OCI-LY3 (cell line): ENCODE measurements at regions not wholly inside any gene's neighbourhood (a gene's known extent, or its start where the extent isn't known, plus 50 kb on each side); places are given as distances from the start of the nearest gene placed in this dataset.

Experiments
- H2AFZ ChIP-seq: fragments of 200-600, 300-600 bp; shearing (Covaris generic); 2 replicates; pipeline ENCODE4 v1.6.0; 2014; ENCODE audit warnings: antibody characterized with exemption, low read depth, low read length
- H3K27ac ChIP-seq: fragments of 200-600, 300-600 bp; sonication (generic); 2 replicates; pipeline ENCODE4 v1.5.1; 2014; ENCODE audit warnings: mild to moderate bottlenecking, low read length, moderate library complexity, mixed read lengths
- H3K27me3 ChIP-seq: fragments of 200-600, 300-600 bp; sonication (generic); 2 replicates; pipeline ENCODE4 v1.6.1; 2014; ENCODE audit warnings: low read depth, low read length, mixed read lengths
- H3K36me3 ChIP-seq: fragments of 200-600, 300-600 bp; sonication (generic); replicated peaks from 2 replicates; pipeline ENCODE3; 2014; ENCODE audit warnings: low read depth, low read length, mixed read lengths
- H3K4me1 ChIP-seq: fragments of 300-600, 200-600 bp; sonication (generic); 2 replicates; pipeline ENCODE4 v1.6.1; 2014; ENCODE audit warnings: low read length, mixed read lengths
- H3K4me2 ChIP-seq: fragments of 200-600, 300-600 bp; sonication (generic); 2 replicates; pipeline ENCODE4 v1.6.1; 2014; ENCODE audit warnings: low read length, mixed read lengths
- H3K4me3 ChIP-seq: fragments of 300-600, 200-600 bp; sonication (generic); 2 replicates; pipeline ENCODE4 v1.5.1; 2014; ENCODE audit warnings: antibody characterized with exemption, mild to moderate bottlenecking, low read length, moderate library complexity
- H3K79me2 ChIP-seq: fragments of 300-600, 200-600 bp; shearing (Covaris generic); 2 replicates; pipeline ENCODE4 v1.6.1; 2014; ENCODE audit warnings: mild to moderate bottlenecking, low read length, mixed read lengths
- H3K9ac ChIP-seq: fragments of 300-600, 200-600 bp; shearing (Covaris generic); 2 replicates; pipeline ENCODE4 v1.6.0; 2014; ENCODE audit warnings: mild to moderate bottlenecking, low read length, moderate library complexity
- H3K9me3 ChIP-seq: fragments of 200-600, 300-600 bp; shearing (Covaris generic); 2 replicates; pipeline ENCODE4 v1.6.1; 2014; ENCODE audit warnings: low read length, mixed read lengths; ENCODE audit not compliant: insufficient read depth
- H4K20me1 ChIP-seq: fragments of 200-600, 300-600 bp; sonication (generic); 2 replicates; pipeline ENCODE4 v1.6.1; 2016; ENCODE audit warnings: low read length, mixed read lengths; ENCODE audit not compliant: insufficient read depth
- EZH2phosphoT487 ChIP-seq: fragments of 200-600 bp; shearing (Covaris generic); IDR thresholded peaks from 2 replicates; pipeline ENCODE4 v1.6.1; 2018; ENCODE audit warnings: antibody characterized with exemption, mixed run types, low read depth
- TF ChIP-seq, protein P1 (sequence below): fragments of 200-600, 300-600 bp; sonication (generic); IDR thresholded peaks from 2 replicates; pipeline ENCODE4 v1.5.1; 2014; ENCODE audit warnings: antibody characterized with exemption, low read length, low read depth

DNA sequence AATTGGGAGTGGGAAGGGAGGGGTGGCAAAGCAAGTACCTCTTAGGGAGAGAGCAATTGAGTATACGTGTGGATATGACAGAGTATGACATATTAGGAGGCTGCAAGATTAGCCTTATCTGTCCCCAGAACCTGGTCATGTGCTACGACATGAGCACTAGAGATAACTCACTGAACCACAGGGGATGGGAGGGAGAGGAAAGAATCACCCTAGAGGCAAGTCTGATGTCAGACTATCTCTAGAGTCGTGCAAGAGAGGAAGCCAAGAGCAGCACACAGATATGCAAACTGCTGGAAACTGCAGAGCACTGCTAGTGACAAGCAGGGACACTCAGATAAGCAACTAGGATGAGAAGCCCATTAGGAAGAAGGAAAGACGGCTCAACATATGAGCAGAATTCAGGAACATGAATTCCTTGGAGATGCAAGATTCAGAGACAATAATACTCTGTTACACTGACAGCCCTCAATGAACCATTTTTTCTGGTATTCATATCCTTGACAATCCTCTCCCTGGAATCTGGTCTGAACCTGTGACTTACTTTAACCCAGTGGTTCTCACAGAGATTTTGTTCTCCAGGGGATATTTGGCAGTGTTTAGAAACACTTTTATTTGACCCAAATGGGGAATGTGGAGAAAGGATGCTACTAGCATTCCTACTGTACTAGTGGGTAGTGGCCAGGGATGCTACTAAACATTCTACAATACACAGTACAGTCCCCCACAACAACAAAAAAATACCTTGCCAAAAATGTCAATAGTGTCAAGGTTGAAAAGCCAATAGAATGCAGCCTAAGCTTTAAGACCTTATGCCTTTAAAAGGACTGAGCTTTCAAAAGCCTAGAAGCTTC lies 84.0 kb upstream of the BMP2K start:
- no peak for TF ChIP-seq EZH2phosphoT487
- TF ChIP-seq, protein P1, sequence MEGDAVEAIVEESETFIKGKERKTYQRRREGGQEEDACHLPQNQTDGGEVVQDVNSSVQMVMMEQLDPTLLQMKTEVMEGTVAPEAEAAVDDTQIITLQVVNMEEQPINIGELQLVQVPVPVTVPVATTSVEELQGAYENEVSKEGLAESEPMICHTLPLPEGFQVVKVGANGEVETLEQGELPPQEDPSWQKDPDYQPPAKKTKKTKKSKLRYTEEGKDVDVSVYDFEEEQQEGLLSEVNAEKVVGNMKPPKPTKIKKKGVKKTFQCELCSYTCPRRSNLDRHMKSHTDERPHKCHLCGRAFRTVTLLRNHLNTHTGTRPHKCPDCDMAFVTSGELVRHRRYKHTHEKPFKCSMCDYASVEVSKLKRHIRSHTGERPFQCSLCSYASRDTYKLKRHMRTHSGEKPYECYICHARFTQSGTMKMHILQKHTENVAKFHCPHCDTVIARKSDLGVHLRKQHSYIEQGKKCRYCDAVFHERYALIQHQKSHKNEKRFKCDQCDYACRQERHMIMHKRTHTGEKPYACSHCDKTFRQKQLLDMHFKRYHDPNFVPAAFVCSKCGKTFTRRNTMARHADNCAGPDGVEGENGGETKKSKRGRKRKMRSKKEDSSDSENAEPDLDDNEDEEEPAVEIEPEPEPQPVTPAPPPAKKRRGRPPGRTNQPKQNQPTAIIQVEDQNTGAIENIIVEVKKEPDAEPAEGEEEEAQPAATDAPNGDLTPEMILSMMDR: no peak
- Histone ChIP-seq H4K20me1 (no peaks in the 10 kb centered on the region), H2AFZ (no peak overlapping the region), H3K9me3 (no peaks in the 10 kb centered on the region), H3K36me3 (no peaks in the 10 kb centered on the region), H3K27ac (no peak overlapping the region), H3K27me3 (no peaks in the 10 kb centered on the region), H3K4me3 (no peak overlapping the region), H3K79me2 (no peaks in the 10 kb centered on the region), H3K9ac (no peak overlapping the region), H3K4me2 (peak overlapping the region; percentile 35; the same call in 1 of the 2 replicates), H3K4me1 (peaks cover 17% of the 10 kb centered on the region)

GRCh38 chr4:78692822-78693170 lies 83.4 kb upstream of the BMP2K start:
- H3K4me1 ChIP-seq: peaks cover 17% of the 10 kb centered on the region
- no peak overlapping the region for H3K4me3 ChIP-seq
- H3K9me3 ChIP-seq: no peaks in the 10 kb centered on the region
- H4K20me1 ChIP-seq: no peaks in the 10 kb centered on the region
- H3K36me3 ChIP-seq: no peaks in the 10 kb centered on the region
- H2AFZ ChIP-seq: no peak overlapping the region
- TF ChIP-seq, protein P1: no peak
- no peak for TF ChIP-seq EZH2phosphoT487
- H3K27ac ChIP-seq: no peak overlapping the region
- H3K9ac ChIP-seq: no peak overlapping the region
- no peaks in the 10 kb centered on the region for H3K79me2 ChIP-seq
- H3K4me2 ChIP-seq: no peak overlapping the region
- H3K27me3 ChIP-seq: no peaks in the 10 kb centered on the region

- Histone ChIP-seq H3K36me3 (no peaks in the 10 kb centered on the region), H3K9me3 (no peaks in the 10 kb centered on the region), H3K27me3 (no peaks in the 10 kb centered on the region), H2AFZ (no peak overlapping the region), H3K79me2 (no peaks in the 10 kb centered on the region), H3K27ac (no peak overlapping the region), H3K4me1 (peaks cover 17% of the 10 kb centered on the region), H3K4me3 (no peak overlapping the region), H3K9ac (no peak overlapping the region), H3K4me2 (no peak overlapping the region), H4K20me1 (no peaks in the 10 kb centered on the region)
- TF ChIP-seq EZH2phosphoT487: no peak
- TF ChIP-seq, protein P1: no peak
Observed at GRCh38 chr4:78693777-78694456, 82.2 kb upstream of the BMP2K start.

DNA sequence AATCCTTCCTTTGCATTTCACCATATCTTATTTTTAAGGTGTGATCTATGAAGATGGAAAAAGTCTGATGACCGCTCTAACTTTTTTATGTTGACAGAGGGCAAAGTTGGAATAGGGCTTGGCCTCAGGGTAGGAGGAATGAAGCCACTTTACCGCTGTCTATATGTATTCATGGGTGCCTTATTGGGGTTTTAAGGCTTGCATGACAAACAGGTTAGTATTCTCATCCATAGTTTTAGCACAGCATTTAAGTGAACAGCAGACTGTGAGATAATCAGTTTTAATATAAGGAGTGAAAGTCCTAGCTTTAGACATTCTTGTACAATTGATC lies 81.7 kb upstream of the BMP2K start:
- H3K4me3 ChIP-seq: no peak overlapping the region
- H3K4me1 ChIP-seq: peaks cover 17% of the 10 kb centered on the region
- no peaks in the 10 kb centered on the region for H3K27me3 ChIP-seq
- no peak overlapping the region for H2AFZ ChIP-seq
- H3K9ac ChIP-seq: no peak overlapping the region
- H3K79me2 ChIP-seq: no peaks in the 10 kb centered on the region
- no peak overlapping the region for H3K27ac ChIP-seq
- H3K4me2 ChIP-seq: no peak overlapping the region
- TF ChIP-seq, protein P1: no peak
- no peak for TF ChIP-seq EZH2phosphoT487
- H3K9me3 ChIP-seq: no peaks in the 10 kb centered on the region
- H3K36me3 ChIP-seq: no peaks in the 10 kb centered on the region
- no peaks in the 10 kb centered on the region for H4K20me1 ChIP-seq
